ENCODE measurements at regions not wholly inside any gene's neighbourhood (a gene's known extent, or its start where the extent isn't known, plus 50 kb on each side); places are given as distances from the start of the nearest gene placed in this dataset.

GRCh38 chr1:115479055-115479482 is 141.0 kb upstream of the NGF start:
- ATAC-seq (ENCODE audit: low read depth) (no peak), DNase-seq (no peak)
- Histone ChIP-seq H3K27me3 (ENCODE audit: control insufficient read depth, insufficient read depth, low read length) (peaks cover 24% of the 10 kb centered on the region), H2BK120ac (ENCODE audit: low read depth, low read length) (no peak overlapping the region), H3K56ac (ENCODE audit: extremely low read depth, insufficient read depth, low read length) (no peak overlapping the region), H2BK20ac (ENCODE audit: low read depth, low read length) (no peak overlapping the region), H4K5ac (ENCODE audit: low read depth, low read length) (no peak overlapping the region), H3K4me1 (ENCODE audit: control insufficient read depth, insufficient read depth, low read length) (no peaks in the 10 kb centered on the region), H3K18ac (ENCODE audit: low read depth, low read length) (no peak overlapping the region), H4K8ac (ENCODE audit: low read depth in 2 of 2, low read length in 2 of 2) (no peak overlapping the region), H3K9me3 (ENCODE audit: control insufficient read depth, insufficient read depth, low read length) (no peaks in the 10 kb centered on the region), H4K91ac (ENCODE audit: insufficient read depth, low read depth, low read length) (no peak overlapping the region), H3K14ac (replicated peaks; ENCODE audit: low read depth, low read length) (no peak overlapping the region), H2BK5ac (ENCODE audit: low read depth, low read length, poor library complexity, severe bottlenecking) (no peak overlapping the region), H4K20me1 (ENCODE audit: insufficient read depth, low read length) (no peaks in the 10 kb centered on the region), H2AK5ac (ENCODE audit: low read depth, low read length) (no peak overlapping the region), H2BK15ac (ENCODE audit: low read depth, low read length) (no peak overlapping the region), H3K36me3 (ENCODE audit: control insufficient read depth, insufficient read depth, low read length) (no peaks in the 10 kb centered on the region), H3K9ac (ENCODE audit: low read depth, low read length) (no peak overlapping the region), H3K27ac (ENCODE audit: insufficient read depth, low read length) (no peak overlapping the region), H3K79me1 (ENCODE audit: low read depth in 1 of 2, low read length in 2 of 2) (no peaks in the 10 kb centered on the region), H2AK9ac (replicated peaks; ENCODE audit: low read depth, low read length, poor library complexity) (no peak overlapping the region), H3K9me1 (ENCODE audit: insufficient read depth, low read length) (0 out of 2 replicates have a peak, but pooled peaks cover 2% of the 10 kb centered on the region), H3K4ac (ENCODE audit: low read depth, low read length) (no peak overlapping the region), H3K4me3 (ENCODE audit: insufficient read depth, low read depth, low read length) (no peak overlapping the region), H3K23ac (ENCODE audit: low read depth, low read length) (no peak overlapping the region), H2AFZ (replicated peaks; ENCODE audit: low read length, poor library complexity) (peak overlapping the region; percentile 71), H3K4me2 (ENCODE audit: low read depth, low read length) (no peak overlapping the region)
- no peak for TF ChIP-seq MAZ (IDR thresholded peaks at IDR 0.05; ENCODE audit: borderline replicate concordance, low read depth, low read length)
- TF ChIP-seq CHD1 (IDR thresholded peaks at IDR 0.05; ENCODE audit: low read depth, low read length): no peak
- TF ChIP-seq CEBPB (IDR thresholded peaks at IDR 0.05; ENCODE audit: low read depth, low read length): no peak
- TF ChIP-seq MXI1 (IDR thresholded peaks at IDR 0.05; ENCODE audit: borderline replicate concordance, low read depth, low read length): no peak
- TF ChIP-seq ELK1 (IDR thresholded peaks at IDR 0.05; ENCODE audit: borderline replicate concordance, low read depth, low read length): no peak
- no peak for TF ChIP-seq RCOR1 (IDR thresholded peaks at IDR 0.05; ENCODE audit: insufficient replicate concordance, low read length)
- no peak for TF ChIP-seq RFX5 (IDR thresholded peaks at IDR 0.05; ENCODE audit: low read depth, low read length)
- no peak for TF ChIP-seq MAFK (IDR thresholded peaks at IDR 0.05; ENCODE audit: low read depth, low read length)
- TF ChIP-seq USF2 (IDR thresholded peaks at IDR 0.05; ENCODE audit: low read depth, low read length): no peak
- TF ChIP-seq SMC3 (IDR thresholded peaks at IDR 0.05; ENCODE audit: low read depth, low read length): no peak
- TF ChIP-seq NFE2L2 (IDR thresholded peaks at IDR 0.05; ENCODE audit: low read depth, low read length): no peak
- TF ChIP-seq FOS (IDR thresholded peaks at IDR 0.05; ENCODE audit: low read depth, low read length): no peak
- WGBS, 2 experiments (ENCODE audit: extremely low coverage in 2 of 2, insufficient read length in 1 of 2): 22% methylated on average over 7 of the region's 22 CpGs; no CpG with 5 or more reads in 1 of the 2 experiments
- BruUV-seq (replicated peaks): no TSS peak
- dilution Hi-C loops (cut with HindIII; ENCODE audit: low sequenced_read_pairs, unreplicated experiment): no loop called here
- intact Hi-C loops (cut with micrococcal nuclease): no loop called here
- in situ Hi-C loops (cut with MboI; ENCODE audit: low sequenced_read_pairs): loop anchor here (10.0 kb wide), 1 partner anchor 494 kb away; no protein-coding TSS in a partner anchor
- CTCF ChIA-PET: interaction anchor here (0.6 kb wide), 1 partner anchor 117 kb away, joined by 3 read pairs; no protein-coding TSS in a partner anchor
- POLR2A ChIA-PET (ENCODE audit: unreplicated experiment): no interaction called here

All from IMR-90 (cell line).